Gastroesophageal sphincter (tissue), 4 donors: ENCODE measurements at regions not wholly inside any gene's neighbourhood (a gene's known extent, or its start where the extent isn't known, plus 50 kb on each side); places are given as distances from the start of the nearest gene placed in this dataset.
"Not testable (repeated sequence)": the region's sequence is repeated elsewhere in the genome, so short reads cannot be mapped to it uniquely, and the experiment has no call there.

ENCODE experiments used
- ATAC-seq: fragments of 150-250 bp; one replicate; pipeline ENCODE4 v1.9.1; 2016; ENCODE audit warnings: mild to moderate bottlenecking, moderate library complexity
- H3K27ac ChIP-seq, 4 donors: fragments of 200-600 bp; sonication (generic) in 3 of 4; 1 replicate in 3 of 4; 2 replicates in 1 of 4; pipeline ENCODE4 v1.5.1; 2016 to 2019
- H3K27me3 ChIP-seq: fragments of 200-600 bp; sonication (generic); one replicate; pipeline ENCODE4 v1.5.1; 2019
- H3K36me3 ChIP-seq, 2 donors: fragments of 200-600 bp; sonication (generic); one replicate each; pipeline ENCODE4 v1.5.1; 2019; ENCODE audit warnings: control low read depth in 1 of 2
- H3K4me1 ChIP-seq, 3 donors: fragments of 200-600 bp; sonication (generic); 1 replicate in 2 of 3; 2 replicates in 1 of 3; pipeline ENCODE4 v1.5.1; 2016 to 2019; ENCODE audit warnings: control low read depth in 2 of 3
- H3K4me3 ChIP-seq, 2 donors: fragments of 200-600 bp; sonication (generic); one replicate each; pipeline ENCODE4 v1.5.1; 2019; ENCODE audit warnings: mild to moderate bottlenecking in 1 of 2, moderate library complexity in 1 of 2
- H3K9me3 ChIP-seq, 3 donors: fragments of 200-600 bp; sonication (generic); one replicate each; pipeline ENCODE4 v1.5.1; 2017 to 2019; ENCODE audit warnings: control low read depth in 2 of 3
- CTCF ChIP-seq, 4 experiments: fragments of 200-600 bp in 2 of 4; fragments of 450-650 bp in 2 of 4; sonication (generic) in 1 of 4; IDR thresholded peaks; one replicate each; pipeline ENCODE4 v1.5.1; 2017 to 2019; ENCODE audit warnings: antibody characterized with exemption in 4 of 4, mild to moderate bottlenecking in 2 of 4, moderate library complexity in 2 of 4
- EP300 ChIP-seq: sonication (generic); formaldehyde crosslinking; IDR thresholded peaks from one replicate; pipeline ENCODE4 v1.6.1; 2017; ENCODE audit warnings: antibody characterized with exemption, mild to moderate bottlenecking
- POLR2A ChIP-seq, 2 donors: fragments of 450-650 bp; IDR thresholded peaks; one replicate each; pipeline ENCODE4 v1.6.1; 2017; ENCODE audit warnings: antibody characterized with exemption in 2 of 2, mild to moderate bottlenecking in 2 of 2, moderate library complexity in 1 of 2
- POLR2AphosphoS5 ChIP-seq: sonication (generic); formaldehyde crosslinking; IDR thresholded peaks from one replicate; pipeline ENCODE4 v1.6.1; 2017; ENCODE audit warnings: antibody characterized with exemption
- WGBS, 2 donors: methylation state at CpG; one replicate each; pipeline ENCODE4 v1.1.5; 2018; ENCODE audit warnings: low coverage in 1 of 2; 5-methylcytosine and 5-hydroxymethylcytosine counted together

GRCh38 chr10:57897611-57898010 lies 370.1 kb downstream of the IPMK start:
- ATAC-seq: no peak
- H3K4me1 ChIP-seq: no peaks in the 10 kb centered on the region
- H3K27ac ChIP-seq: no peak overlapping the region
- TF ChIP-seq CTCF (IDR thresholded peaks at IDR 0.05) (no peak), POLR2A (IDR thresholded peaks at IDR 0.05) (no peak), EP300 (no peak), POLR2AphosphoS5 (no peak)
- H3K9me3 ChIP-seq: peaks cover 0 to 5% (median 0%) of the 10 kb centered on the region in 3 donors
- no peak overlapping the region for H3K4me3 ChIP-seq
- H3K36me3 ChIP-seq: no peaks in the 10 kb centered on the region
- no peaks in the 10 kb centered on the region for H3K27me3 ChIP-seq
- 84 to 96% methylated on average over 5 of the region's 6 CpGs for WGBS, 2 donors

- H3K27me3 ChIP-seq: no peaks in the 10 kb centered on the region
- peaks cover 0 to 5% (median 0%) of the 10 kb centered on the region in 3 donors for H3K9me3 ChIP-seq
- H3K36me3 ChIP-seq: no peaks in the 10 kb centered on the region
- no peak overlapping the region for H3K27ac ChIP-seq
- no peak for ATAC-seq
- no peaks in the 10 kb centered on the region for H3K4me1 ChIP-seq
- H3K4me3 ChIP-seq: no peak overlapping the region
- no peak for TF ChIP-seq POLR2AphosphoS5
- no peak for TF ChIP-seq CTCF (IDR thresholded peaks at IDR 0.05)
- no peak for TF ChIP-seq POLR2A (IDR thresholded peaks at IDR 0.05)
- TF ChIP-seq EP300: no peak
These were observed 373.3 kb downstream of the IPMK start for GRCh38 chr10:57894361-57894760.

GRCh38 chr10:57891201-57892006 lies 376.3 kb downstream of the IPMK start:
- H3K27ac ChIP-seq: no peak overlapping the region
- WGBS, 2 donors: 83 to 84% methylated on average over 7 of the region's 7 CpGs
- no peak for ATAC-seq
- H3K9me3 ChIP-seq: peaks cover 0 to 8% (median 0%) of the 10 kb centered on the region in 3 donors
- H3K27me3 ChIP-seq: no peaks in the 10 kb centered on the region
- TF ChIP-seq CTCF (IDR thresholded peaks at IDR 0.05) (no peak), POLR2A (IDR thresholded peaks at IDR 0.05) (no peak), POLR2AphosphoS5 (no peak), EP300 (no peak)
- no peaks in the 10 kb centered on the region for H3K36me3 ChIP-seq
- H3K4me3 ChIP-seq: no peak overlapping the region
- no peaks in the 10 kb centered on the region for H3K4me1 ChIP-seq

GRCh38 chr10:57890691-57891090 lies 377.0 kb downstream of the IPMK start:
- Histone ChIP-seq H3K27me3 (no peaks in the 10 kb centered on the region), H3K4me1 (no peaks in the 10 kb centered on the region), H3K4me3 (no peak overlapping the region), H3K27ac (no peak overlapping the region), H3K9me3 (peaks cover 0 to 8% (median 0%) of the 10 kb centered on the region in 3 donors), H3K36me3 (no peaks in the 10 kb centered on the region)
- ATAC-seq: no peak
- no peak for TF ChIP-seq EP300
- no peak for TF ChIP-seq CTCF (IDR thresholded peaks at IDR 0.05)
- no peak for TF ChIP-seq POLR2A (IDR thresholded peaks at IDR 0.05)
- TF ChIP-seq POLR2AphosphoS5: no peak
- WGBS, 2 donors: 85% methylated on average over 5 of the region's 5 CpGs

GRCh38 chr10:57885618-57885968 lies 382.1 kb downstream of the IPMK start:
- not testable (repeated sequence) for ATAC-seq, H3K9me3 ChIP-seq, H3K36me3 ChIP-seq, H3K4me3 ChIP-seq, H3K27ac ChIP-seq, H3K27me3 ChIP-seq, H3K4me1 ChIP-seq
- 54 to 69% methylated on average over 4 of the region's 5 CpGs for WGBS, 2 donors
